Renal cortical epithelial cell (primary cell): ENCODE measurements at regions not wholly inside any gene's neighbourhood (a gene's known extent, or its start where the extent isn't known, plus 50 kb on each side); places are given as distances from the start of the nearest gene placed in this dataset.

Source experiments
- DNase-seq: peaks from one replicate; pipeline ENCODE4 v3.0.0-alpha.2; 2011; ENCODE audit warnings: low read depth

DNA sequence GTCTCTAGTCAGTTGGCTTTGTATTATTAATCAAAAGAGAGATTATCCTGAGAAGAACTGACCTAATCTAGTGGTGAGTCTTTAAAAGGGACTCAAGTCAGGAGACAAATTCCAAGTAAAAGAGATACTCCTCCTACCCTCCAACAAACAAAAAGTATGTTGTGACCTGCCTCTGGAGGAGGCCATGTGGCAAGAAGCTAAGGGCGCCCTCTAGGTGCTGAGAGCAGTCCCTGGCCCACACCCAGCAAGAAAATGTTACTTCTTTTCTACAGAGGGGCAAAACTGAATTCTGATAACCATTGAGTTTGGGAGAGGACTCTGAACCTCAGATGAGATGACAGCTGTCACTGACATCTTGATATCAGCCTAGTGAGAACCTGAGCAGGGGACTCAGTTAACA is 953.6 kb upstream of the AGA start:
- no peak for DNase-seq

- DNase-seq, result no peak
Observed at GRCh38 chr4:178412455-178412854, 970.2 kb upstream of the AGA start.

DNA sequence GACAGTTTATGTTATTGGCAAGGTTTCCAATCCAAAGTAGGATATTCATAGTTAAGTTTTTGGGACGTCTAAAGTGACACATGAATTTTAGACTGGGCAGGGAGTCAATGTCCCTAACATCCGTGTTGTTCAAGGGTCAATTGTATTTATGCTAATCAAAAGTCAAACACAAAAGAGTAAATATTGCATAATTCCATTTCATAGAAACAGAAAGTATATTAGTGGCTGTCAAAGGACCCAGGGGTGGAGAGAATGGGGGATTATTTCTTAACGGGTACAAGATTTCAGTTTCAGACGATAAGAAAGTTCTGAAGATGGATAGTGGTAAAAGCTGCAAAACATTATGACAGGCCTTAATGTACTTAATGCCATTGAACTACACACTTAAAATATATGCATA is 971.8 kb upstream of the AGA start:
- no peak for DNase-seq

- DNase-seq, result no peak
Observed at GRCh38 chr4:178414881-178415446, 972.7 kb upstream of the AGA start.

DNA sequence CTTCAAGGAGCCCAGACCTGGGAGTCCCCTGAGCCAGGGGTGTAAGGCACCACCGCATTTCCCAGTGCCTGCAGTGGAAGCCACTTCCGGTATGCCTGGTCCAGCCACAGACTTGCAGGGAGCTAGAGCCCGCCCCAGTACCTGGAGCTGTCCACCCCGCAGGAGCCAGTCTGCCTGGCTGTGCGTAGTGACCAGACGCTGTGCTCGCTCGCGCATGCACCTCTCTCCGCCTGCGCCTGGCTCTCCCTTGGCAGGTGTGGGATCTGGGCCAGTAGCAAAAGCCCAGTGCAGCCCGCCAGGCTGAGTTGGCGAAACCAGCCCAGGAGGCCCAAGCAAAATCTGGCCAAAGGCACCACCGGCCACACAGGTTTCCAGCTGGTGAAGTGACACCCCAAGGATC is 973.7 kb upstream of the AGA start:
- no peak for DNase-seq

DNA sequence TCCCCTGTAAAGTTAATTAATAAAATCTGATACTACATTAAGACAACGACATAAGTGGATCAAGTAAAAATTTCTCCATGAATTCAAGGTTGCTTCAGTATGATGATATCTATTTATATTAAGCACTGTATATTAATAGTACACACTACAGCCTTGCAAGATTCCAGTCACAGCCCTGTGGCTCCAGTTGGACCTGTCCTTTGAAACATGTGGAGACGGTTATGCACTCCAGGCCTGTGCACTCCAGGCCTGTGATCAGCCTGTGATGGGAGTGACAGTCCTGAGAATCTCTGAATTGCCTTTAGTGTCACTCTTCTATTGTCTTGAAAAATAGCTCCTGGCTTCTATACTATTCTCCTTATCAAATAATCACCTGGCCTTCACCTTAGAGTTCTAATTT is 981.1 kb upstream of the AGA start:
- no peak for DNase-seq

DNA sequence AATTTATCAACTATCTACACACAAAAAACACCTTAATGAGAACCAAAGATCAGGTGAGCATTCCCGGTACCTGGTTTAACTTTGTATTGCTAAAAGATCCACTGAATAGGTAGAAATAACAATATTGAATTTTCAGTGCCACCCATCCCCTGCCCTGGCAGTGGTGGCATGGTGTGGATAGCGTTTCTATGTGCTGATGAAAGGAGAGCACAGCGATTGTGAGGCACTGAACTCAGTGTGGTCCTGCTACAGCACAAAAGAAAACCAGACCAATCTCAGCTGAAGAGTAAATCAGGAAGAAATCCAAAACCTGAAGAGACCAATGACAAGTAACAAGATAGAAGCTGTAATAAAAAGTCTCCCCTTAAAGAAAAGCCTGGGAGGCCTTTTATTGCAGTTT is 984.6 kb upstream of the AGA start:
- no peak for DNase-seq

- no peak for DNase-seq
Observed at GRCh38 chr4:178427663-178428062, 985.4 kb upstream of the AGA start.

DNA sequence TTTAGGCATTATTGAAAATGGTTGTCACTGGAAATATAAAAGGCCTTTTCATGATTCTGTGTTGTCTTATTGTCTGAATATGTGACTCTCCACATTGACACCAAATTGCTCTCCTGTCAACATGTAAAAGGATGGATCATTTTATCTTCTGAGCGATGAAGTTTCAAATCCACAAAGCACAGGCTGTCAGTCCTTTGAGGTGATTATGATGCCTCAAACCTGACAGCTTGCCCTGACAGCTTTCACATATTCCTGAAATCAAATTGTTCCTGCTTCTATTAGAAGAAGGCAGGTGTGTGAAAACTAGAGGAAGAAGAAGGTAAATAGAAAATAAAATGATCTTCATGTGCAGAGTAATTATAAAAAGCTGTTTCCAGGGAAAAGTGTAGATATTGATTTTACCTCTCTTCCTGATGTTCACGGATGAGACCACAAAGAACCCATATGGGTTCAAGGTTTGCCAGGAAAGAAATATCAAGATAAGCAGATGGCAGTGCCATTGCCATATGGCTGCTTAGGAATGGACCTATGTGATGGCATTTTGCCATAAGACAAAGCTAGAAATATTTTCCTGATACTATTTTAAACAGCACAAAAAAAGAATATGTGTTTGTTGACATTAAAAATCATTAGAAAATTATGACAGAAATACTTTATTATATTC is 1006.3 kb upstream of the AGA start:
- DNase-seq, result no peak

DNA sequence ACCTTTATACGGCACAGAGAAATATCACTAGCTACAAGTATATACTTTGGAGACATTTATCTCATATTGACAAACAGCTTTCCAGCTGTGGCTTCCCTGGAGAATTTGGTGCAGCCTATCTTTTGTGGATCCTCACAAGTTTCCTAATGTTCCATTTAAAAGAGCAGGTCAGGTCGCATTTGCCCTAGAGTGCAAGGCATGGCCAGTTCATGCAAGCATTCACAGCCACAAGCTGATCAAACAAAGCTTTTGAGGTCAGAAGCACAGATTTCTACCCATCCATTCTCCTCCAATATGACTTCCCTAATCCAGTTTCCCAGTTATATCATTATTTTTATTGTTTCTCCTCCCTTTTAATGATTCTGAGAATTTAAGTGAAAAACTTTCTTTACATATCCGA is 1008.4 kb upstream of the AGA start:
- DNase-seq, result no peak

- DNase-seq, result no peak
Observed at GRCh38 chr4:178453057-178453456, 1010.8 kb upstream of the AGA start.

DNA sequence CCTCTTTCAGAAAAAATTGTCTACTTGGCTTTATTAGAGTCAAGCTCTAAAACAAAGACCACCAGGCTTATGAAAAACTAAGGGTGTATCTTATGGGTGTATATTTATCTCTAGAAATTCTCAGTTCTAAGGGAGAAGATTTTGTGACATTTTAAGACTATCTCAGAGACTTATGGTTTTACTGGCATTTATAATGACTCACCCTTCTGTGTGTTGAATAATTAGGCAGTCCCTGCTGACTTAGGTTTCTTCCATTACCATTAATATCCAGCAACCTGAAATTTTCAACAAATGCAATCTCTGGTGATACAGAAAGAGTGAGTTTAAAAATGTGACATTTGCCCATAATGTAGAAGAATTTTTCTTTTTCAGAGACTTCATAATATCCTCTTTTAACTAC is 1015.0 kb upstream of the AGA start:
- DNase-seq, result no peak

DNA sequence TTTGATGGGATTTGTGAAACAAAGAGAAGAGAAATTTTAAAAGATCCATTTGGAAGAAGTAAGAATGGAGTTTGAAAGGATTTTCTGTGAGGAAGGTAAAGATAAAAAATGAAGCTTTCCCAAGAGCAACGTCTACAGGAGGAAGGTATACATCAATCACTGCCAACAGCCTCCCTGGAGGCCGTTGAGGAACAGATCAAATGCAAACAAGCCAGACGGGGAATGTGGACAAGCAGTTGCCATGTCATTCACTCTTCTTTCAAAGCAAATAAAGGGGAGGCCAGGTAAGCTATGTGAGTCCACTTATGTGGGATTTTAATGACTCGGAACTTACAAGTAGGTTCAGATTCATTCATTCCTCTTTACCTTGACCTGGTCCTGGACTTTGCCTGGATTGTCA is 1020.5 kb upstream of the AGA start:
- no peak for DNase-seq

DNA sequence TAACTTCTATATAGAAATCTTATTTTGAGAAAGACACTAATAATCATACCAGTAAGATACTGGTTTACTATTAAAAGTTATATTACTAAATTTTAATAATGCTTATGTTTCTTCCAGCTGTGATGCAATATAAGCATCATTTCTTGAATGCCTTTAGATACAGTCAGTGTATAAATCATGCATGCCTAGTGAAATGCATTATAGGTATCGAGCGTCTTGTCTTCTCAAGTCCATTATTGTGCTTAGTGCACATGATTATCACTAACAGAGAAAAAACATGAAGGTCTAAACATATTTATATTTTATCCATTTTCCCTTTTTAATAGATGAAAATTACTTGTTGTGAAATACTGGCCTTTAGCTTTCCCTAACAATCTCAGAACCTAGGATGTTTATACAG is 1021.5 kb upstream of the AGA start:
- no peak for DNase-seq

- DNase-seq, result no peak
Observed at GRCh38 chr4:178470996-178471784, 1029.0 kb upstream of the AGA start.

- DNase-seq, result no peak
Observed at GRCh38 chr4:178471994-178472393, 1029.8 kb upstream of the AGA start.

GRCh38 chr4:178480105-178480504 is 1037.9 kb upstream of the AGA start:
- DNase-seq, result no peak

DNA sequence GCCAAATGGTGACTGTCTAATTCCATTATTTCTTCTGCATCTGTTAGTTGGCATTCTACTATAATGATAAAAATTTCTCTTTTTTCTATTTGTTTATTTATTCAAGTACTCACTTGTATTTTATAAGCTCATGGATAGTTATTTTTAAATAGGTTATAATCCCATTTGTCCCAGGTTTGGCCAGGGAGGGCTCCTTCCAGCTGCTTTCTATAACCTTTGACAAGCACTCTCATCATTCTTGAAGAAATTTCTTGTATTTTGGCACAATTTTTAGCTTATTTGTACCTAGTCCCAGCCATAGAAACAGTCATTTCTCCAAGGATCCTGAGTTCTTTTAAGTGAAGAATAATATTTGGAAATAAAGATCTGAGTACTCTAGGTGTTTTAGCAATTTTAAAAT is 1038.6 kb upstream of the AGA start:
- DNase-seq, result no peak

- DNase-seq, result no peak
Observed at GRCh38 chr4:178481564-178481963, 1039.3 kb upstream of the AGA start.

DNA sequence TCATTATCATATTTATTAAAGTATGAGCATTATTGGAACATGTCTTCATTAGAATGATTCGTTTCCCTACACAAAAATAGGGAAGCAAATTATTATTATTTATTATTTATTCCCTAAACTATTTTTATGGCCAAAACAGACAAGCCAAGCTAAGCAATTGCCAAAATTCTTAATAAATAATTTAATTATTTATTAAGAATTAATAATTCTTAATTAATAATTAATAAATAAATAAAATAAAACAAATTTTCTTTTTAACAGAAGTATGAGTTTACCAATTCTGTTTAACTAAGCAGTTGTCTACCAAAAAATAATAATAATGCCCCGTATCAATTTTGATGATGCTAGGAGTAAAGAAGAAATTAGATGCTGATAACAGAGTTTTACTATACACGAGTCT is 1080.8 kb upstream of the AGA start:
- DNase-seq, result no peak

DNA sequence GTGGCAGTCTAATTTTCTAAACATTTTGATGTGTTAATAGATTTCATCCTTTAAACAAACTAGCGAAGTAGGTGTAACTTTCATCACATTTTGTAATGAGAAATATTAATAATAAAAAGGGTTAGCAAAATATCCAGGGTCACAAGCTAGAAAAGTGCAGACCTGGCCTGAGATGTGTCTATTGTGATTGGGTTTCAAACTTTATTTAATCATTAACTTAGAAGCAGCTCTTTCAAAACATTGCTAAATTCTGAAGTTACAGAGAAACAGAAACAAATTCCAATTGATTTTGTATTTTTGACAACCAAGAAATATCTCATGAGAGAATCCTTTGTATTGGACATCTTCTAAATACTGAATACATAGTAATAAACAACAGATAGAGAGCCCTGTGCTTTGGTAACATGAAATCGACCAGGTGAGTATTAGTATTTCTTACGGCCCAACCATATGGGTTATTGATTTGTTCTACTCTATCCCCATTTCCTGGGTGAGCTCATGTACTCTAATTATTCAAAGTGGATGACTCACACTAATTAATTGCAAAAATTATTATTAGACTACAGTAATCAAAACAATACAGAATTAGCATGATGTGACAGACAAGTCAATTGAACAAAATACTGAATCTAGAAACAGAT is 1093.8 kb upstream of the AGA start:
- DNase-seq, result no peak

- DNase-seq, result no peak
Observed at GRCh38 chr4:178553201-178553600, 1111.0 kb upstream of the AGA start.

DNA sequence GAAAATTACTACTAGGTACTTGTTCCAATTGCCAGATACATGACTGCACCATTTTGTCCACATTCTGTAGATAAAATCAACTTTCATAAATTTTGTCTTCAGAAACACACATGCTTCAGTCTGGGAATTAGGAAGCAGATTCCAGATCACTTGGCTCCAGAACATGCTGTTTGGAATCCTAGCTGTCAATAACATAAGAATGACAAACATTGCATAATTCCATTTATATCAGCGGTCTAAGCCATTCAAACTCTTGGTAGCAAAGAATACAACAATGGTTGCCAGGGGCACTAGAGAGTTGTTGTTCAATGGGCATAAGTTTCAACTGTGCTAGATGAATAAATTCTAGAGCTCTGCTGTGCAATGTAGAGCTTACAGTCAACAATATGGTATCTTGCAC is 1112.1 kb upstream of the AGA start:
- no peak for DNase-seq
